GM10248 (cell line): ENCODE measurements at regions not wholly inside any gene's neighbourhood (a gene's known extent, or its start where the extent isn't known, plus 50 kb on each side); places are given as distances from the start of the nearest gene placed in this dataset.

ENCODE experiments used
- CTCF ChIA-PET: fragments of 300-600 bp; sonication (Branson Sonifier 250); formaldehyde crosslinking; extraction: SDS; loops from one replicate; lab custom pipeline; 2021; ENCODE audit warnings: antibody characterized with exemption; lab: Yijun Ruan, JAX
- POLR2A ChIA-PET: fragments of 350-650 bp; sonication (Branson Sonifier 250); formaldehyde crosslinking; extraction: SDS; loops from one replicate; lab custom pipeline; 2020; ENCODE audit warnings: antibody characterized with exemption; lab: Yijun Ruan, JAX
- DNase-seq: peaks from one replicate; pipeline ENCODE4 v3.0.0; 2012; ENCODE audit errors: extremely low spot score
- CTCF ChIP-seq: IDR thresholded peaks from 2 replicates; pipeline ENCODE4 v1.5.1; 2012; ENCODE audit warnings: mild to moderate bottlenecking, low read depth; ENCODE audit errors: extremely low read depth, missing control alignments, control extremely low read depth

GRCh38 chr9:82457298-82457697 lies 468.7 kb downstream of the SPATA31D1 start:
- POLR2A ChIA-PET, result interaction anchor here (0.7 kb wide), 1 partner anchor 1716 kb away, joined by 3 read pairs; no protein-coding TSS in a partner anchor
- no peak for TF ChIP-seq CTCF
- no peak for DNase-seq
- CTCF ChIA-PET, result interaction anchor here (1.1 kb wide), 1 partner anchor 19 kb away, joined by 3 read pairs; no protein-coding TSS in a partner anchor

- POLR2A ChIA-PET, result no interaction called here
- no peak for DNase-seq
- TF ChIP-seq CTCF, result no peak
- CTCF ChIA-PET, result interaction anchor here (1.1 kb wide), 1 partner anchor 20 kb away, joined by 3 read pairs; no protein-coding TSS in a partner anchor
These were observed 469.3 kb downstream of the SPATA31D1 start for GRCh38 chr9:82457891-82458290.

GRCh38 chr9:82458296-82458695 lies 469.7 kb downstream of the SPATA31D1 start:
- CTCF ChIA-PET, result interaction anchor here (1.1 kb wide), 1 partner anchor 20 kb away, joined by 3 read pairs; no protein-coding TSS in a partner anchor
- DNase-seq, result no peak
- POLR2A ChIA-PET, result no interaction called here
- no peak for TF ChIP-seq CTCF

GRCh38 chr9:82466616-82467260 lies 478.2 kb downstream of the SPATA31D1 start:
- no peak for DNase-seq

GRCh38 chr9:82467436-82467835 lies 478.9 kb downstream of the SPATA31D1 start:
- CTCF ChIA-PET, result no interaction called here
- POLR2A ChIA-PET, result no interaction called here
- no peak for TF ChIP-seq CTCF
- no peak for DNase-seq

More at GRCh38 chr9:82466616-82467260, 478.2 kb downstream of the SPATA31D1 start:
- POLR2A ChIA-PET, result no interaction called here
- no peak for TF ChIP-seq CTCF
- CTCF ChIA-PET, result no interaction called here

- ChIA-PET POLR2A (no interaction called here), CTCF (no interaction called here)
- TF ChIP-seq CTCF, result no peak
- DNase-seq, result no peak
These were observed 485.7 kb downstream of the SPATA31D1 start for GRCh38 chr9:82474235-82474634.
